ENCODE measurements at regions not wholly inside any gene's neighbourhood (a gene's known extent, or its start where the extent isn't known, plus 50 kb on each side); places are given as distances from the start of the nearest gene placed in this dataset.

- POLR2A ChIA-PET: no interaction called here
- DNase-seq (ENCODE audit: low read depth, low spot score) (no peak), ATAC-seq (no peak)
Observed at GRCh38 chr7:142425281-142425680, 167.4 kb upstream of the PRSS58 start.

GRCh38 chr7:142422621-142423020 lies 164.8 kb upstream of the PRSS58 start:
- ChIA-PET CTCF (interaction anchor here (0.8 to 1.3 kb wide), 3 partner anchors 10 to 36 kb away, joined by 3 to 6 read pairs (median 3); no protein-coding TSS in a partner anchor), POLR2A (no interaction called here), RAD21 (ENCODE audit: low non-redundant PET in 1 of 2, low total read pairs in 2 of 2, uncharacterized antibody in 2 of 2, unreplicated experiment in 2 of 2) (no interaction called here)
- no peak for DNase-seq (ENCODE audit: low read depth, low spot score)
- no peak for ATAC-seq
- Histone ChIP-seq H3K27me3 (ENCODE audit: insufficient read depth, low read length) (no peaks in the 10 kb centered on the region), H4K20me1 (ENCODE audit: insufficient read depth) (no peaks in the 10 kb centered on the region), H3K36me3 (ENCODE audit: control insufficient read depth in 1 of 2, insufficient read depth in 2 of 2, low read length in 2 of 2) (no peaks in the 10 kb centered on the region), H3K79me2 (ENCODE audit: insufficient read depth, low read length) (no peaks in the 10 kb centered on the region), H3K9me2 (ENCODE audit: insufficient read depth) (no peaks in the 10 kb centered on the region), H3K4me3 (replicated peaks in 1 of 2; ENCODE audit: low read depth in 1 of 2, low read length in 2 of 2) (no peak overlapping the region), H3K4me2 (ENCODE audit: low read length) (no peak overlapping the region), H3K9me3 (ENCODE audit: control insufficient read depth in 1 of 2, insufficient read depth in 1 of 2, low read depth in 1 of 2, low read length in 2 of 2) (no peaks in the 10 kb centered on the region), H3K27ac (ENCODE audit: low read depth, low read length) (no peak overlapping the region), H3K4me1 (ENCODE audit: control insufficient read depth in 1 of 2, insufficient read depth in 2 of 2, low read length in 2 of 2) (no peaks in the 10 kb centered on the region), H3K9ac (ENCODE audit: low read length) (no peak overlapping the region), H2AFZ (ENCODE audit: low read depth, low read length, poor library complexity, severe bottlenecking) (no peak overlapping the region)
- no TSS peak for BruUV-seq (replicated peaks)
- intact Hi-C loops (cut with micrococcal nuclease): no loop called here
- TF ChIP-seq ZBTB33 (IDR thresholded peaks at IDR 0.05; ENCODE audit: extremely low read depth, insufficient replicate concordance, low read length) (no peak), SP1 (IDR thresholded peaks at IDR 0.05; ENCODE audit: low read depth) (no peak), FOSL1 (IDR thresholded peaks at IDR 0.05; ENCODE audit: low read depth) (no peak), EZH2 (IDR thresholded peaks at IDR 0.05) (no peak), YY1 (IDR thresholded peaks at IDR 0.05; ENCODE audit: extremely low read depth, insufficient replicate concordance, low read depth, low read length) (no peak), RAD21 (IDR thresholded peaks at IDR 0.05; ENCODE audit: low read depth) (no peak), TCF7L2 (IDR thresholded peaks at IDR 0.05; ENCODE audit: borderline replicate concordance, extremely low read depth, insufficient read depth, insufficient read length) (no peak), REST (IDR thresholded peaks at IDR 0.05; ENCODE audit: low read depth) (no peak), MAX (IDR thresholded peaks at IDR 0.05) (no peak), JUND (IDR thresholded peaks at IDR 0.05) (no peak), SIN3A (IDR thresholded peaks at IDR 0.05; ENCODE audit: low read depth) (no peak), POLR2A (IDR thresholded peaks at IDR 0.05; ENCODE audit: borderline replicate concordance, extremely low read depth, insufficient read depth, insufficient read length) (no peak), ATF3 (IDR thresholded peaks at IDR 0.05) (no peak)

More at GRCh38 chr7:142425281-142425680, 167.4 kb upstream of the PRSS58 start:
- Histone ChIP-seq H4K20me1 (ENCODE audit: insufficient read depth) (no peaks in the 10 kb centered on the region), H3K4me3 (replicated peaks in 1 of 2; ENCODE audit: low read depth in 1 of 2, low read length in 2 of 2) (no peak overlapping the region), H3K79me2 (ENCODE audit: insufficient read depth, low read length) (no peaks in the 10 kb centered on the region), H3K27ac (ENCODE audit: low read depth, low read length) (no peak overlapping the region), H3K4me1 (ENCODE audit: control insufficient read depth in 1 of 2, insufficient read depth in 2 of 2, low read length in 2 of 2) (no peaks in the 10 kb centered on the region), H3K9ac (ENCODE audit: low read length) (no peak overlapping the region), H3K9me2 (ENCODE audit: insufficient read depth) (no peaks in the 10 kb centered on the region), H3K4me2 (ENCODE audit: low read length) (no peak overlapping the region), H3K9me3 (ENCODE audit: control insufficient read depth in 1 of 2, insufficient read depth in 1 of 2, low read depth in 1 of 2, low read length in 2 of 2) (no peaks in the 10 kb centered on the region), H3K36me3 (ENCODE audit: control insufficient read depth in 1 of 2, insufficient read depth in 2 of 2, low read length in 2 of 2) (no peaks in the 10 kb centered on the region), H3K27me3 (ENCODE audit: insufficient read depth, low read length) (no peaks in the 10 kb centered on the region), H2AFZ (ENCODE audit: low read depth, low read length, poor library complexity, severe bottlenecking) (no peak overlapping the region)
- CTCF ChIA-PET: interaction anchor here (0.8 to 1.5 kb wide), 3 partner anchors 12 to 87 kb away, joined by 3 read pairs; no protein-coding TSS in a partner anchor
- RAD21 ChIA-PET (ENCODE audit: low non-redundant PET in 1 of 2, low total read pairs in 2 of 2, uncharacterized antibody in 2 of 2, unreplicated experiment in 2 of 2): no interaction called here
- intact Hi-C loops (cut with micrococcal nuclease): no loop called here
- BruUV-seq (replicated peaks): no TSS peak
- no peak for TF ChIP-seq FOSL1 (IDR thresholded peaks at IDR 0.05; ENCODE audit: low read depth)
- TF ChIP-seq ZNF274 (IDR thresholded peaks at IDR 0.05; ENCODE audit: low read depth, low read length): no peak
- TF ChIP-seq POLR2AphosphoS5 (IDR thresholded peaks at IDR 0.05; ENCODE audit: low read depth, low read length): no peak
- no peak for TF ChIP-seq EZH2 (IDR thresholded peaks at IDR 0.05)
- TF ChIP-seq SIN3A (IDR thresholded peaks at IDR 0.05; ENCODE audit: low read depth): no peak
- TF ChIP-seq ELF1 (IDR thresholded peaks at IDR 0.05; ENCODE audit: borderline replicate concordance, low read depth): no peak
- no peak for TF ChIP-seq TCF7L2 (IDR thresholded peaks at IDR 0.05; ENCODE audit: borderline replicate concordance, extremely low read depth, insufficient read depth, insufficient read length)

Measured in HCT116 (cell line).